NCI-H2196 (cell line): ENCODE measurements at regions not wholly inside any gene's neighbourhood (a gene's known extent, or its start where the extent isn't known, plus 50 kb on each side); places are given as distances from the start of the nearest gene placed in this dataset.

ENCODE experiments used
- DNase-seq: peaks from one replicate; lab custom pipeline; 2025; ENCODE audit not compliant: unreplicated experiment; lab: John Stamatoyannopoulos, UW

DNA sequence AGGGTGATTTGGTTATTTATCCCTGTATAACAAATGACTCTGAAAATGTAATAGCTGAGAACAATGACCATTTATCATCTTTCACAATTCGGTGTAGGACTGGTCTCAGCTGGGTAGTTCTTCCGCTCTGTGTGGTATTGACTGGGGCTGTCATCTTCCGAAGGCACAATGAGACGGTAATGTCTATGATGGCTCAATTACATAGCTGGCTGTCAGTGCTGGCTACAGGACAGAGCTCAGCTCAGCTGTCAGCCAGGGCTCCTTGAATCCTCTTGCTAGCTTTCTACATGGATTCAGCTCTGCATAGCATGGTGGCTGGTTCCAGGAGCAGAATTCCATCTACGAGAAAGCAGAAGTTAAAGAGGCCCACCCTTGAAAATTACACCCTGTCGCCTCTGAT is 483.8 kb downstream of the TDRD15 start:
- no peak for DNase-seq

DNA sequence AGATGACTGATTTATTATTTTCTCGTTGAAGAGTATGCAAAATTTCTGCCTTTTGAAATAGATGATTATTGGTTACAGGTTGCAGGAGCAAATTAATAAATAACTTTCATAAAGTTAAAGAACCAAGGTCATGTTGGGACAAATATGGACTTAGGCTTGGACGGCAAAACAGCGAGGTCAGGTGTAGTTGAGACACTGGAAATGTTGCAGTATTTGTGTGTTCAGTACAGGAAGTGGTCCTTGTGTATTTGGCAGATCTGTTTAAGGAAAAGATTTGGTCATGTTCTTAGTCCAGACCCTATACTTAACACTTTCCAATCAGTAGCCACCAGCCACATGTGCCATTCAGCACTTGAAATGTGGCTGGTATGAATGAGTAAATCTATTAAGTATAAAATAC is 486.5 kb downstream of the TDRD15 start:
- DNase-seq, result no peak

DNA sequence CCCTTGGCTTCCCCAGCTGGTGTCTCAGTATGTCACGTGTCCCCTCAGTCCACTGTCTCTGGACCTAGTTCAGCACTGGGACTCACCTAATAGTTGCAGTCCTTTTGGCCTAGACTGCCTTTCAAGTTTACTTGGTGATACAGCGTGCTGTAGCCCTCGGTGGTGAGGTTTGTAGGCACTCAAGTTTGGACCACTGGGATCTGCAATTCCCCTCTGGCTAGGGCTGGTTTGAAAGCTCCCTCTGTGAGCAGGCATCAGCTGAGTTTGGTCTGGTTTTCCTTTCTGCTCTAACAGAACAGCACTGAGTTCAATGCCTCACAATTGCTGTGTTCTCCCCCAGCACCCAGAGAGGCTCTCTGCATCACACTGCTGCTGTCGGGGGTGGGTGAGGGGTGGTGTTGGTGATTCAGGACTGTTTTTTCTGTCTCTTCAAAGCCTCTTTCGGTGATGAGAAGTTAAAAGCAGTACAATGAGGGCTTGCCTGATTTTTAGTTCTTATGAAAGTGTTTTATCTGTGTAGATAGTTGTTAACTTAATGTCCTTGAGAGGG is 494.2 kb downstream of the TDRD15 start:
- DNase-seq, result no peak

DNA sequence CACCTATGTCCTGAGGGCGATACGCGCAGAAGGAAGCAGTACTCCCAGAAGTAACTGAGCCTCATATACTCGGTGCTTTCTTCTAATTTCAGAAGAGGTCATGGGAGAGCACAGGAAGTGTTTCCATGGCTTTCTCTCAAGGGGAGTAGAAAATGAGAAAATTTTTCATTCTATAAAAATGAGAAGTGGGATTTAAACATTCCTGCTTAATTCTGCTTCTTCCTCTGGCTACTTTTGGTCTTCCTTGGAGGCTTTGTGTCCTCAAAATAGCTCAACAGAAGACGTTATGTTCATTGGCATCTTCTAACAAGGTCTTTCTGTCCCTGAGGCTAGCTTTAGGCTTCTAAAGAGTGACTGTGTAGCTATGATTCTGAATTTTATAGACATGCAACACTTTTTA is 497.0 kb downstream of the TDRD15 start:
- DNase-seq, result no peak

DNA sequence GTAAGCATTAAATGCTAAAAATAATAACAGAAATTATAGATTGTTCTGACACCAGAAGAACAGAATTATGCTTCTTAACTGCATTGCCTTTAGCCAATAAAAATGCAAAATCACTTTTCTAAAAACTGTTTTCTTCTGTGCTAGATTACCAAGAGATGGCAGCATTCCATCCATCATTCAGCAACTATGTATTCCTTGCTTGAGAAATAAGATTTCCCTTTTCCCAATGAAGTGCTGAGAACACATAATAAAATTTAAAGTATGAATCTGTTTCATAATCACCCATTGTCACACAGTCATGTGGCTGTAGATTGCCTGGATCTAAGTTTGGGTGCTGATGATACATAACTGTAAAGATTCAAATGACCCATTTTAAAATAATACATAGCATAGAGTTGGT is 504.2 kb downstream of the TDRD15 start:
- no peak for DNase-seq

DNA sequence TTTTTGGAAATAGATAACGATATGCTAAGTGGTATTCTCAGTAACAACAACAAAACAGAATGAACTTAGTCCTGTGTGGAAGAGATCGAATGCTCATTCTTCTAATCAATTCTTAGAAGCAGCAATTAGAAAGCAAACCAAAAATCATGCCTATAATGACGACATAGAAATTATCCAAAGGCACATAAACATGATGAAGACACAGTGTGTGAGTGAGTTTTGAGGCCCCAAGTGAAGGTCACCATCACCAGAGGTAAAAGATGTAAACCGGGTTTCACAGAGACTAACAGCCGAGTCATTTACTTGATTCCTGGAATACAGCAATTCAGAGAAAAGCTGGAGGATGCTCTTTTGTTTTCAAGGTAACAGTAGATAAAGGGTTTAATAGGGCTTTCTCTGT is 509.2 kb downstream of the TDRD15 start:
- DNase-seq, result no peak

DNA sequence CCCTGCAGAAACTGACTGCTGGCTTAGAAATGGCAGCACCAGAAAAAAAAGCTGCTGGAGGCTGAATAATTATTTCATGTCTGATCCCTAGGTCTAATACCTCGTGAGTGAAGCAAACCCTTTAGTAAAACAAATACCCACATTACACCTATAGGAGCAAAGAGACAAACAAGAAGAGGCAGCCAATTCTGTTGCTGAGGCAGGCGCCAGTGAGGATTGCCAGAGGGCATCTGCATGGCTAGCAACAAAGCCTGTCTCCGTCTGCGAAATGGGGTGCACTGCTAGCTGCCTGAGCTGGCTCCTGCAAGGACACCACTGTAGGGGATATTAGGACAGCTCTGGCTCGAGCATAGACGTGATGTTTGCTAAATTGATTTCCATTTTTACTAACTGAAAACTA is 509.7 kb downstream of the TDRD15 start:
- no peak for DNase-seq

DNA sequence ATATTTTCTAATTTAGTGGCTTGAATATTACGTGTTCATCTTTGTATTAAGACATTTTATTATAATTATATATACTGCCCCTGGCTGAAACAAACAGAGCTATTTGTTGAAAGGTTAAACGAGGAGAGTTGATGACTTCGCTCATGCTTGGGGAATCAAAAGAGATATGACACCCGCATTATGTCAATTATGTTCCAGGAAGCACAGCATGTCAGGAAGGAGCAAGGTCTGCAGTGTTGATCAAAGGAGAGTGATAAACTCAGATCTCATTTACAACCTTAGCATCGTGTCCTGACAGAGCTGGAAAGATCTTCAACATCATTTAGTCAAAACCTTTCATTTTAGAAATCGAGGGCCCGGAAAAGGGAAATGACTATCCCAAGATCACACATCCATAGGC is 510.1 kb downstream of the TDRD15 start:
- DNase-seq, result no peak

DNA sequence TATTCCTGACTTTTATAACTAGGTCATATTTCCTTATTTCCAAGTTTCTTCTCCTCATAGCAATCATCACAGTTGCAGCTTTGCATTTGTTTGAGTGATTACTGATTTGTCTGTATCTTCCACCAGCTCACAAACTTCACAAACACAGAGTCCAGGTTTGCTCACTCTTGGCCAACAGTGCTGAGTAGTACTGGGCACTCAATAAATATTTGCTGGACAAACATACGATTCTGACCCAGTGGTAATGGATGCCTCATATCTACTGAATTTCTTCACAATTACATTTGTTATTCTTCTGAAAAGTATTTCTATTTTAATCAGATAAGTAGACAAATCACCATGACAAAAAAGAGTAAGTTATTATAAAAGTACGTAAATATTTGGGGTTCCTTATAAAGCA is 516.3 kb downstream of the TDRD15 start:
- no peak for DNase-seq

DNA sequence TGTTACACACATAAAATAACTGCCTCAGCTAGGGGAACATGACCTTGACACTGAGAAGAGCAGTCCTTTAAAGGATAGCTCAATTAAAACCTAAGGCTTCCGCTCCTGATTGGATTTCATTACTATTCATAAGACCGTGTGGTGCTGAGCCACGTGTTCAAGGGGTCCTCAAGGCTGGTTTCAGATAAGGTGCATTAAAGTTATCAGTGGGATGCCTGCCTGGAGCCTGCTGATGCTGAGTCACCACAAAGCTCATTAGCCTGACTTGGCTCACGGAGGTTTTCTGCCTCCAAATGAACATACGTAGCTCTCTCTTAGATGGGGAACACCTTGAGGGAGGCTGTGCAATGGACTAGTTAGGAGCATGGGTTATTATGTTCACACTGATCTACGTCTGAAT is 518.9 kb downstream of the TDRD15 start:
- no peak for DNase-seq

DNA sequence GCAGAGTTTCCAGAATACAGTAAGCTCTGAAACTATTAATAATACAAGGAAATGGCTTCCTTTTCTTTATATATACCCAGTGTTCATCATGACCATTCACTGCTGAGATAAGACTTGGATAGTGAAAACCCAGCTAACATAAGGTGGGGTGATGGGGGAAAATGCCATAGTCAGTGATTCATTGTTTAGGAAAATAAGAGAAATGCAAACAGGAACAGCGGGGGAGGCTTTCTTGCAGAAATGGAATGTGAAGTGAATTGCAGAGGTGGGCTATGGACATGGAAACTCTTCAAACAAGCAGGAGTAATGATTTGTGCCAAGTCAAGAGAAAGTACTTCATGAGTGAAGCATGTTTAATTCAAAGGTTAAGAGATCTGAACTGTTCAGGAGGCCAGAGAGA is 519.4 kb downstream of the TDRD15 start:
- no peak for DNase-seq

DNA sequence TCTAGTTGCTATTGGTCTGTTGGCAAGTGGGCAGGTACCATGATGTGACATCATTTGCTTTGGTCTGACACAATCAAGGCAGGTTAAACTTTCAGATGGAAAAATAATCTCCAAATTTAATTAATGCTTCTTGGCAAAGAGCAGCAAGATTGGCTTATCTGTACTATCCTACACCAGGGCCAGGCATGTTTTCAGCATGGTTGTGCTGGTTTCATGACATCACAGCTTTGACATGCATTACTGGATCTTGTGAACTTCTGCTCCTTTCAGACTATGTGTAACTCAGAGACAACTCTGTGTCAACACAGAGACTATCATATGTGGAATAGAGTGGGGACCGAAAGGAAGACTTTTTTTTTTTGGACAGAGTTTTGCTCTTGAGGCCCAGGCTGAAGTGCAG is 520.5 kb downstream of the TDRD15 start:
- DNase-seq, result no peak

DNA sequence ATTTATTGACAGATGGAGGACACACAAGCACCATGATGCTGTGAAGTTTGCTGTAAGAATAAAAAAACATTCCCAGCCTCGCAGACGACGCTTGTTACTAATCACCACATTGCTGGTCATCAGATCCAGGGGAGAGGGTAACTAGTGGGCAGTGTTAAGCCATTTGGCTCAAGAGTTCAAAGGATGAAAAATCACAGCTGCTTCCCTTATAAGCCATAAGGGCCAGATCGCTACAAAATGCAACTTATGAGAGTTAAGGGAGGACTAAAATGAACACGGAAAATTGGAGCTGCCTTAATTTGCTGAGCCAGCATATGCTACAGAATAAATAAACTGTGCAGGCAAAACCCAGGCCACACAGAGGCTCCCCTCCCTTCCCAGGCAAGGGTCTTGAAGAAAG is 522.6 kb downstream of the TDRD15 start:
- DNase-seq, result no peak

DNA sequence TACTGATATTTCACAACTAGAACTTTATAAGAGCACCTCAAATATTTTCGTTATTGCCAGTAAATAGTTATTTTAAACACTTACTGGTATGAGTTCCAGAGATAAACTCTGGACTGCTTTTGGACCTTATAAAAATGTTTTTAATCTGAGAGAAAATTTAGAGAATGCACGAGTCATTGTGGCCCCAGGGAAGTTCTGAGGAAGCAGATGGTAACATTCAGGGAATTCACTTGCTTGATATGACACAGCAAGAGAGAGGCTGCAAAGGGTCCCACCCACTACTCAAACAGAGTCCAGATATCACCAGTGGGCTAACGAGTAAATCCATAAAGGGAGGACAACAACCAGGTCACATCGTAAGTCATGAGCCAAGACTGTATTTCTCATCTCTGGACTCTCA is 526.8 kb downstream of the TDRD15 start:
- DNase-seq, result no peak

DNA sequence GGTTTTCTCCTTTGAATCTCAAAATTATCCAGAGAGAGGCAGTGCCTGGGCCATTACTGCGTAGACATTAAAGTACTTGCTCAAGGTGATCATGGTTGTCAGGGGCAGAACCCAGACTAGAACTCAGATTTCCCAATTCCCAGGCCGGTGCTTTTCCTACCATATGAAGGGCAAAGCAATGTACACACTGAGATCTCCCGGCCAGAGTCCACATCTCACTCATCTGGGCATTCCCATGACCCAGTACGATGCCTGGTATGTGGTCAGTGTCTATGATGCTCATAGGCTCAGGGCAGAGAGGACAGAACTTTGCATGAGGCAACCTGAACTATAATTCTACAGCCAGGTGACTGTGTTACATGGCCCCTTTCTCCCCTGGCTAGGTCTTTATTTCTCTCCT is 531.4 kb downstream of the TDRD15 start:
- DNase-seq, result no peak

DNA sequence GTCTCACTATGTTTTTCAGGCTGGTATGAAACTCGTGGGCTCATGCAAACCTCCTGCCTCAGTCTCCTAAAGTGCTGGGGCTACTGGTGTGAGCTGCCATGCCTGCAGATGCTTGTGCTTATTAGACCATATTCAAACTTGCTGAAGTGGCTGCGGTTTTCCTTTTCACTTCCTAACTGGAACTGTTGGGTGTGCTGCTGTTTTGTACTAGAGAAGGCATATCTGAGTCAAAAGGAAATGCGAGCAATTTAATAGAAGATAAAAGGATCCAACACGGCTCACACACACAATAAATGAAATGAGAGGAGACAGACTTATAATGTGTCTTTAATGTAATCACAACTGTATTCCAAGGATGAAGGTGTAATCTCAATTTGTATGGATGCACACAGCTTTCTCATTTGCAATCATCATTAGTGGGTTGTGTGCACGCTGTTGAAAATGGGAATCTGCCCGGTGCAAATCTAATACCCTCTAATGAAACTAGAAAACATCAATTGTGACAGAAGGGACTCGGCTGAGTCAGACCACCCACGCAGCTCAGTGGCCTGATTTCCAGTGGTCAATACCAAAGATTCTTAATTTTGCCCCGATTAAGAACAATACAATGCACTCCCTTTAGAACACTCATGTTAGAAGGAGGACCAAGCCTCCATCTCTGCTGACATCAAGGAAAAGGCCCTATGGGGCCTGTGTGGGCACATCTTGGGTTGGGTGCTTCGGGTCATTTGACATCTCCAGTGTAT is 532.7 kb downstream of the TDRD15 start:
- DNase-seq, result no peak

DNA sequence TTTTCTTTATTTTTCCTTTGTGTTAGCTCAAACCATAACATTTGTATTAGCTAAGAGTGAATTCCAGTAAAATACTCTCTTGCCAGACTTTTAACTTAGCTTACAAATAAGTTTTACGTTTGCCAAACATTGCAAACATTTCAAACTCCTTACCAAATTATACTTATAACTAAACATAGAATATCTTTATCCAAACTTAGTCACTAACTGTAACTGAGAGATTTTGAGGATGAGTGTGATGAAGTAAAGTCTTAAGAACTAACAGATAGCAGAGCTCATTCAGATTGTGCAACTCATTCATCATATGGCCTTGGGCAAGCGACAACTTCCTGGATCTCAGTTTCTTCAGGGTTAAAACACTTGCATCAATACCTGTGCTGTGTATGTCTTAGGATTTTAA is 533.7 kb downstream of the TDRD15 start:
- no peak for DNase-seq

DNA sequence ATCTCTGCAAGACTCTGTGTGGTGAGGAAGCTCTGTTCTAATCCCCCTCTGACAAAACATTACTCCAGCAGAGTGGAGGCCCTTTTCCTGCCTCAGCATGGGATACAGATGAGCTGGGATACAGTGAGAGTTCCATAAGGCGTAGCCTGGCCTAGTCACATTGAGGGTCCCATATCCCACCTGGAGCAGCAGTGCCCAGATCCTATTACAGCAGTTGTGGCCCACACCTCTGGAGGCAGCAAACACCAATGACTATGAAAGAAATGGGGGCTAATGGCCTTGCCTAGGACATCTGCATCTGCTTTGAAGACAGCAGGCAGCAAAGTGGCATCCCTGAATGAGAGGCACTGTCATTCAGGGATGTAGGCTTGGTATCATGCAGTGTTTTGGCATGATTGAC is 534.5 kb downstream of the TDRD15 start:
- no peak for DNase-seq

DNA sequence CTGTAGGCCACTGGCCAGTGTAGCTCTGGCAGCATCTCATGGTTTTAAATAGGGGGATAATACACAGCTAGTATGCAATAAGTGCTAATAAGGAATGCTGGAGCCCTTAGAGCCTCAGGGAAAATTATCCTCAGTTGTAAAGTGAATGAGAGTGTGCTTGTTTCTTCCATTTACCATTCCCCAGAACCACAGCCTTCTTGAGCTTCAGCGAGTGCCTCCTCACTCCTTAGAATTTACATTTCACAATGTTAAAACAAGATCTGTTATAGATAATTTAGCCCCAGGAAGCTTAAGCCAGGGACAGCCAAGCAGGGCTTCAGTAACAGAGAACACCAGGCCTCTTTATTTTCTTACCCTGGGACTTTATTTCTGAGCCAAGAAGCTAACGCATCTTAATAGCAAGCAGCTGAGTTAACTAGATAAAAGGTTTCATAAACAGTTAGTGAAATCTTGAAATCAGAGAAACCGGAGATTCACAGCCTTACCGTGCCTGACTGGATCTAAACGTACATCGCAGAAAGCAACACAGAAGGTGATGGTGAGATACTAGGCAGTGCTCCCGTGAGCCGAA is 535.2 kb downstream of the TDRD15 start:
- DNase-seq, result no peak

DNA sequence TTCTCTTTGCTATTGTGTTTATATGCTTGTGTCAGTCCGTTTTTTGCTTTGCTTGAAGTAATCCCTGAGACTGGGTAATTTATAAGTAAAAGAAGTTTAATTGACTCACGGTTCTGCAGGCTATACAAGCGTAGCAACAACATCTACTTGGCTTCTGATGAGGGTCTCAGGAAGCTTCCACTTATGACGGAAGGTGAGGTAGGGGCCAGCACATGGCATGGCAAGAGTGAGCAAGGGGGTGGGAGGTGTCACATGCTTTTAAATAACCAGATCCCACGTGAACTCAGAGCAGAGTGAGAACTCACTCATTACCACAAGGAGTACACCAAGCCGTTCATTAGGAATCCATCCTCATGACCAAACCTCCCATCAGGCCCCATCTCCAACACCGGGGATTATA is 540.3 kb downstream of the TDRD15 start:
- DNase-seq, result no peak

DNA sequence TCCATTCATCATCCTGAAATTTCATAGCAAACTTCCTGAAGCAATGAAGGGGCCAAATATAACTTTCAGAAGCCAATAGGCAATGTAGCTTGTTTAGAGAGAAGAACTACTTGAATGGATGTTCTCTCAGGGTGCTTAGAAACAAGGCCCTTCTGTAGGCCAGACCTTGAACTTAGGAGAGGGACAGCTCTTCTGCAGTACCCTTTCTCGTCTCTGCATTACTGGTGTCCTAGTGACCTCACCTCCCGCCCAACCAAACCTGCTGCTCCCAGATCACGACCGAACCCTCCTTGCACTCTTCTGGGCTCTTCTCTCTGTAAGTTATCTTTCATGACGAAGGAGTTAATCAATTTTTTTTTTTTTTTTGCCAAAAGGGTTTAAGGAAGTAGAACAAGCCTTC is 543.9 kb downstream of the TDRD15 start:
- DNase-seq, result no peak

DNA sequence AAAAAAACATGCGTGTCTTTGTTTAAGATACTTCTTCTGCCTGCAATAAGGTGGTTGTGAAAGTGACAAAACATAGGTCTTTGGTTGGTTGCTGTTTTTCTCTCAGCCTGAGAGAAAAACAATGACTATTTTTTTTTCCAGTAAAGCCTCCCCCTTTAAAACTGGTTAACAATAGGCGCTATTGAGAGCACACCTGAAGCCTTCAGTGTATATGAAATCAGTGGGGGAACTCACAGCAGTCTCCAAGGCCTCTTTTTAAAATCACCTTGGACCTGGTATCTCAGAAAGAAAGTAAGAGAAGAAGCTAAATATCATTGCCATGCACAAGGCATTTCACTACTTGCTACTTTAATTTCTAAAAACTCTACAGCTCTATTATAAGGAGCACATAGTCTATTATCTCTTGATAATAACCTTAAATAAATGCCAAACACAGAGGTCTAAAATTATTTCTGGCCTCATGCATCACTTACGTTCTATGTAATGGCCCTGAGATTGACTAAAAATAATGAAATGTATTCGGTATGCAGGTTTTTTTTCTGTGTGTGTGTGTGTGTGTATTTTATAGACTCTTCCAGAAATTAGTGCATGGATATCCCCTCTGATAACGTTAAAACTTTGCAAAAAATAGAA is 544.4 kb downstream of the TDRD15 start:
- DNase-seq, result no peak
